Lung (tissue), 11 donors: ENCODE measurements at regions not wholly inside any gene's neighbourhood (a gene's known extent, or its start where the extent isn't known, plus 50 kb on each side); places are given as distances from the start of the nearest gene placed in this dataset.

Experiments
- ATAC-seq: fragments of 200-7000 bp; cut with Tn5 transposase; one replicate; pipeline ENCODE4 v1.9.1; 2020; ENCODE audit warnings: moderate number of reproducible peaks; ENCODE audit not compliant: insufficient read depth, low FRiP score
- DNase-seq, 3 donors: peaks; one replicate each; pipeline ENCODE4 v3.0.0-alpha.2; 2013 to 2017
- H3K27ac ChIP-seq, 2 donors: one replicate each; pipeline ENCODE4 v1.5.1; 2013; ENCODE audit warnings: mild to moderate bottlenecking in 2 of 2, moderate library complexity in 2 of 2, control low read depth in 1 of 2, inconsistent platforms in 1 of 2, low read depth in 1 of 2, low read length in 1 of 2
- H3K27me3 ChIP-seq, 3 donors: one replicate each; pipeline ENCODE4 v1.5.1; 2013; ENCODE audit warnings: low read length in 2 of 3; ENCODE audit not compliant: control insufficient read depth in 3 of 3, insufficient read depth in 3 of 3
- H3K36me3 ChIP-seq, 4 donors: one replicate each; pipeline ENCODE4 v1.5.1; 2013; ENCODE audit warnings: low read length in 4 of 4, mild to moderate bottlenecking in 1 of 4, moderate library complexity in 1 of 4; ENCODE audit not compliant: control insufficient read depth in 4 of 4, insufficient read depth in 4 of 4
- H3K4me1 ChIP-seq, 5 donors: one replicate each; pipeline ENCODE4 v1.5.1; 2013; ENCODE audit warnings: low read length in 5 of 5, mild to moderate bottlenecking in 2 of 5, moderate library complexity in 1 of 5; ENCODE audit not compliant: control insufficient read depth in 5 of 5, insufficient read depth in 5 of 5
- H3K4me3 ChIP-seq: one replicate; pipeline ENCODE4 v1.5.1; 2013; ENCODE audit warnings: mild to moderate bottlenecking, control low read depth, moderate library complexity
- H3K9ac ChIP-seq, 2 donors: one replicate each; pipeline ENCODE4 v1.5.1; 2013; ENCODE audit warnings: low read length in 2 of 2, control low read depth in 1 of 2; ENCODE audit not compliant: insufficient read depth in 1 of 2
- H3K9me3 ChIP-seq, 4 donors: one replicate each; pipeline ENCODE4 v1.5.1; 2013; ENCODE audit warnings: low read length in 3 of 4, mild to moderate bottlenecking in 1 of 4, moderate library complexity in 1 of 4; ENCODE audit not compliant: control insufficient read depth in 4 of 4, insufficient read depth in 3 of 4
- CTCF ChIP-seq: IDR thresholded peaks from 2 replicates; pipeline ENCODE4 v1.5.1; 2012; ENCODE audit warnings: mild to moderate bottlenecking; ENCODE audit errors: control extremely low read depth, extremely low read depth
- WGBS, 2 donors: extraction: QIAGEN DNeasy Blood & Tissue Kit; methylation state at CpG; one replicate each; pipeline ENCODE4 v1.1.7; 2013; 5-methylcytosine and 5-hydroxymethylcytosine counted together
- donor health status: control.
- donor health status: control.
- donor health status: Bipolar disorder and iron deficiency.
- donor health status: healthy.
- donor health status: DM: yes; HTN: yes; CAD: no.

GRCh38 chr1:4341421-4341820 lies 313.0 kb upstream of the AJAP1 start:
- whole genome bisulfite sequencing, 2 donors: 75 to 90% methylated on average over 8 of the region's 8 CpGs
- Histone ChIP-seq H3K36me3 (no peaks in the 10 kb centered on the region), H3K4me1 (no peaks in the 10 kb centered on the region), H3K27me3 (no peaks in the 10 kb centered on the region), H3K27ac (no peak overlapping the region), H3K4me3 (no peak overlapping the region), H3K9ac (no peak overlapping the region), H3K9me3 (peaks cover 0 to 2% (median 0%) of the 10 kb centered on the region in 4 donors)
- DNase-seq: no peak
- no peak for ATAC-seq
- TF ChIP-seq CTCF: no peak

GRCh38 chr1:4344065-4344732 lies 310.2 kb upstream of the AJAP1 start:
- no peak overlapping the region for H3K9ac ChIP-seq
- H3K4me1 ChIP-seq: no peaks in the 10 kb centered on the region
- TF ChIP-seq CTCF: no peak
- H3K9me3 ChIP-seq: peaks cover 0 to 2% (median under 1%) of the 10 kb centered on the region in 4 donors
- H3K27me3 ChIP-seq: no peaks in the 10 kb centered on the region
- no peak overlapping the region for H3K27ac ChIP-seq
- no peaks in the 10 kb centered on the region for H3K36me3 ChIP-seq
- no peak for ATAC-seq
- H3K4me3 ChIP-seq: no peak overlapping the region
- no peak for DNase-seq
- WGBS, 2 donors: 77 to 86% methylated on average over 18 of the region's 18 CpGs

- H3K9ac ChIP-seq: no peak overlapping the region
- no peak overlapping the region for H3K4me3 ChIP-seq
- H3K36me3 ChIP-seq: no peaks in the 10 kb centered on the region
- H3K4me1 ChIP-seq: no peaks in the 10 kb centered on the region
- WGBS, 2 donors: 75 to 87% methylated on average over 14 of the region's 14 CpGs
- ATAC-seq: no peak
- no peak for DNase-seq
- H3K27me3 ChIP-seq: no peaks in the 10 kb centered on the region
- H3K9me3 ChIP-seq: peaks cover 0 to 2% (median 0%) of the 10 kb centered on the region in 4 donors
- TF ChIP-seq CTCF: no peak
- H3K27ac ChIP-seq: no peak overlapping the region
These were observed 309.3 kb upstream of the AJAP1 start for GRCh38 chr1:4345094-4345493.

GRCh38 chr1:4346131-4346530 lies 308.3 kb upstream of the AJAP1 start:
- Histone ChIP-seq H3K36me3 (no peaks in the 10 kb centered on the region), H3K27ac (no peak overlapping the region), H3K4me1 (no peaks in the 10 kb centered on the region), H3K9ac (no peak overlapping the region), H3K4me3 (no peak overlapping the region), H3K9me3 (peaks cover 0 to 2% (median 0%) of the 10 kb centered on the region in 4 donors), H3K27me3 (no peaks in the 10 kb centered on the region)
- DNase-seq: no peak
- ATAC-seq: no peak
- TF ChIP-seq CTCF: no peak
- 53 to 65% methylated on average over 4 of the region's 4 CpGs for WGBS, 2 donors
